ENCODE measurements at regions not wholly inside any gene's neighbourhood (a gene's known extent, or its start where the extent isn't known, plus 50 kb on each side); places are given as distances from the start of the nearest gene placed in this dataset.

DNA sequence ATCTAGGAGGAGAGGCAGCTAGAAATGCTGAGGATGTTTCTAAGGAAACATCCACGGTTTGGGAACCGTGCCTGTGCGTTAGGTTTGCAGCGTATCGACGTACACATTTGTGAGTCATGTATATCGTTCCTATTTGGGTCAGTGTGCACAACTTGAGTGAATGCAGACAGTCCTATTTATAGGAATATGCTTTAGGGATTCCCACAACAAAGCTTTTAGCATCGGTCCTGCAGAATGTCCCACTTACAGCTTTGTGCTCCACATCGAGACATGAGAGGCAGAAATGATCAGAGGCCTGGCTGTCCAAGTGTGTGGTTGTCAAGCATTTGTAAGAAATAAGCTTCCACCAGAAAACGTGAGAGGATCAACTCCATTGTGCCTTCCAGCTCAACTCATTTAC lies 1282.7 kb upstream of the WWC1 start:
- H3K36me3 ChIP-seq (replicated peaks; ENCODE audit: control insufficient read depth, insufficient read depth, low read length) = no peaks in the 10 kb centered on the region
- no peaks in the 10 kb centered on the region for H3K27me3 ChIP-seq (ENCODE audit: control insufficient read depth, insufficient read depth, low read length)
- no peak overlapping the region for H3K4me3 ChIP-seq (ENCODE audit: insufficient read depth, low read depth, low read length)
- no peak for DNase-seq

DNA sequence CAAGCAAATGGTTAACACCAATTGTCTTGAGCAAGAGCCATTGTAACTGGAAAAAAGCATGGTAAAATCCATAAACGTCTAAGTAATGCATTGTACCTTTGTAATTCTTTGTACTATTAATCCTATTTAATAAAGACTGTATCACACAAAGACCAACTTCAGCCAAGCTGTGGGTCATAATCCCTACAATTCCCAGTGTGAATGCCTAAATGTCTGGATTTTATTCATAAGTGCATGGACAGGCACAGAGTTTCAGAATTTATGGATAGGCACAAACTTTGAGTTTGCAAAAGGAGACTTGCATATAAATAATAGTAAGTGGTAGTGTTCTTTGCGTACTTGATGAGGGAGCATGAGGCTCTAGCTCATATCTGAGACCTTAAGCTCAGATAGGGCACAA lies 1280.2 kb upstream of the WWC1 start:
- Histone ChIP-seq H3K4me3 (ENCODE audit: insufficient read depth, low read depth, low read length) (no peak overlapping the region), H3K36me3 (replicated peaks; ENCODE audit: control insufficient read depth, insufficient read depth, low read length) (no peaks in the 10 kb centered on the region), H3K27me3 (ENCODE audit: control insufficient read depth, insufficient read depth, low read length) (no peaks in the 10 kb centered on the region)
- no peak for DNase-seq

DNA sequence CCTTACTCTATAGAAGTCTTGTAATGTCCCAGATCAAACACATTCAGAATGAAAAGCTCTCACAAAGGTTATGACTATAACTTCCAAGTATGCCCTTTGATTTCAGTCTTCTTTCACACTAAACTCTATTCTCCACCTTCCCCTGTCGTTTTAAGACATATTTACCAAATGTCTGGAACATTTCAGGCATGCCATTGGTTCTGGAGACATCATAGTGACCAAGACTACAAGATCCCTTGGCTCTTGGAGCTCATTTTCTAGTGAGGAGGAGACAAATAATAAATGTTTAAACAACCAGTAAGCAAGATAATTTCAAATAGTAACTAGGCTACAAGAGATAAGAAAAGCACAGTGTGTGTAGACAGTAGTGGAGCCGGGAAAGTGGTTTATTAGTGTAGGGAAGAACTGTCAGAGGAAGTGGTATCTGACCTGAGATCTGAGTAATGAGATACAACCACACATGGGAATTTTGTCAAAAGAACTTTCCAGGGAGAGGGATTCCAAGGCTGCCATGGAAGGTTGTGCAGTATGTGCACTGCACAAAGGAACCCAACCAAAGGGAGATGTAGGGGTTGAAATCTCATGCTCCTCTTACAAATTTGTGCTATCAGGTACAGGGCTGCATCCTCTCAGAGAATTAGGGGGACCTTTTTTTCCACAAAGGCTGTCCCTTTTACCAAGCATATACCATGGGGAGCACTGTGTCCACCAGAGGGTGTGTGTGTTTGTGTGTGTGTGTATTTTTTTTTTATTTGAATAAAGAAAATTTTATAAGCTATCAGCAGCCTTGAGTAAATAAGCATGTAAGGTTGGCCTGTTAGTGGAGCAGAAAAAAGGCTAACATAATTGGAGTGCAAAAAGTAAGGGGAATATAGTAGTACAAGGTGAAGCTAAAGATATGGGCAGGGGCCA lies 1279.1 kb upstream of the WWC1 start:
- no peaks in the 10 kb centered on the region for H3K36me3 ChIP-seq (replicated peaks; ENCODE audit: control insufficient read depth, insufficient read depth, low read length)
- DNase-seq = no peak
- no peaks in the 10 kb centered on the region for H3K27me3 ChIP-seq (ENCODE audit: control insufficient read depth, insufficient read depth, low read length)
- H3K4me3 ChIP-seq (ENCODE audit: insufficient read depth, low read depth, low read length) = no peak overlapping the region

DNA sequence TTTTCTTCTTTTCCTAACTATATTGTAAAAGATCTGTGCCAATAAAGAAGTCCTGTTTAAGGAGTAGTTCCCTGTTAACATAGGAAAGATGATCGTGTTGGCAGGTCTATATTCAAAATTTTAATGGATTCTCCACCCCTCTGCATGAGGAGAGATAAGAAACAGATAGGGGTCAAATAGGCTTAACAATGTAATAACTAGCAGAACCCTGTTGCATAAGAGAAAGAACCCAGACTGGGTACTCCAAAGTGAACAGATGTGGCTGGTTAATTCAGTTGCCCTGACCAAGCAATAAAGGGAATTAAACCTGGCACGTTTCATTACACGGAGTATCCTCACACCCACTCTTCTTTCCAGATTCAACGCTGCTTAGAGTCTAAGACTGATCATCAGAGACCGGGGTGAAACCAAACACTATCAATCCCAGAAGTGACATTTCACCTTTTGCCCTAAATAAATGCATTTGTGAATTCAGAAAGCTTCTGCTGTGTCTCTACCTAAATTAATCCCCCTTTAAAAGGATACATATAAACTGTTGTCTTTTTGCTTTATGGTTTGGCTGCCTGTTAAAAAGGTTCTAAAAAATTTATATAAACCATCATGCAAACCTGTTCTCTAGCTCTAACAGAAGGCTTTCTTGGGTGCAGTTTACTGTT lies 1276.9 kb upstream of the WWC1 start:
- no peak for DNase-seq
- H3K27me3 ChIP-seq (ENCODE audit: control insufficient read depth, insufficient read depth, low read length) = no peaks in the 10 kb centered on the region
- no peaks in the 10 kb centered on the region for H3K36me3 ChIP-seq (replicated peaks; ENCODE audit: control insufficient read depth, insufficient read depth, low read length)
- no peak overlapping the region for H3K4me3 ChIP-seq (ENCODE audit: insufficient read depth, low read depth, low read length)

DNA sequence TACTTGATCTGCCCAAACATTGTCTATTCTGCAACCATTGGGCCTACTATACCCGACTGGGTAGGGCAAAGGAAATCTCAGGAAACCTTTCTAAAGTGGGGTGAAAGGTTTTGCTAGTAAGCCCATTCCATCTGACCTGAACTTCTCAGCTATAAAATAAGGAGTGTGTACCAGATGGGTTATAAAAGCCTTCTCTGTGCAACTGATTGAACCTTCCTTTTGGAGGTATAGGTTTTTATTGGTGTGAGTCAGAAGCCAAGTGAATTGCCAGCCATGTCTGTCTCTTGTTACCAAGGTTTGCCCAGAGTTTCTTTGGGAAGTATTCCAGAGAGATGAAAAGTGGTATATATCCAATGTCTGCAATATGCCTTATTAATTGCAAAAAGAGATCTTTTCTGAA lies 1271.0 kb upstream of the WWC1 start:
- H3K27me3 ChIP-seq (ENCODE audit: control insufficient read depth, insufficient read depth, low read length) = no peaks in the 10 kb centered on the region
- no peak overlapping the region for H3K4me3 ChIP-seq (ENCODE audit: insufficient read depth, low read depth, low read length)
- H3K36me3 ChIP-seq (replicated peaks; ENCODE audit: control insufficient read depth, insufficient read depth, low read length) = no peaks in the 10 kb centered on the region
- no peak for DNase-seq

DNA sequence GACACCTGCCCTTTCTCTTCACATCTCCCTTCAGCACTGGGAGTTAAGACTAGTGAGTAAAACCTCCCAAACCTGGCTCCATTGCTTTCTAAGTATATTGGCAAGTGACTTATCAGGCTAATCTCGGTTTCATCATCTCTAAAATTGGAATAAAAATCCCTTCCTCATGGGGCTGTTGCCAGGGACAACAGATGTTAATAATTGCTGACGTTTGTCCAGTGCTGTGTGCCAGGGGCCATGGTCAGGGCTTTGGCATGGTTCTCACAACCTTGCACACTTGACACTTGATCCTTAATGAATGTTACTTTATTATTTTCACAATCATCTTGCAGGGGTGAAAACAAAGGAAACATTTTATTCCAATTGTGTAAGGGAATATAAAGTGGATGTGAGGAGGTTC lies 1262.0 kb upstream of the WWC1 start:
- no peak overlapping the region for H3K4me3 ChIP-seq (ENCODE audit: insufficient read depth, low read depth, low read length)
- no peak for DNase-seq
- no peaks in the 10 kb centered on the region for H3K36me3 ChIP-seq (replicated peaks; ENCODE audit: control insufficient read depth, insufficient read depth, low read length)
- H3K27me3 ChIP-seq (ENCODE audit: control insufficient read depth, insufficient read depth, low read length) = no peaks in the 10 kb centered on the region

DNA sequence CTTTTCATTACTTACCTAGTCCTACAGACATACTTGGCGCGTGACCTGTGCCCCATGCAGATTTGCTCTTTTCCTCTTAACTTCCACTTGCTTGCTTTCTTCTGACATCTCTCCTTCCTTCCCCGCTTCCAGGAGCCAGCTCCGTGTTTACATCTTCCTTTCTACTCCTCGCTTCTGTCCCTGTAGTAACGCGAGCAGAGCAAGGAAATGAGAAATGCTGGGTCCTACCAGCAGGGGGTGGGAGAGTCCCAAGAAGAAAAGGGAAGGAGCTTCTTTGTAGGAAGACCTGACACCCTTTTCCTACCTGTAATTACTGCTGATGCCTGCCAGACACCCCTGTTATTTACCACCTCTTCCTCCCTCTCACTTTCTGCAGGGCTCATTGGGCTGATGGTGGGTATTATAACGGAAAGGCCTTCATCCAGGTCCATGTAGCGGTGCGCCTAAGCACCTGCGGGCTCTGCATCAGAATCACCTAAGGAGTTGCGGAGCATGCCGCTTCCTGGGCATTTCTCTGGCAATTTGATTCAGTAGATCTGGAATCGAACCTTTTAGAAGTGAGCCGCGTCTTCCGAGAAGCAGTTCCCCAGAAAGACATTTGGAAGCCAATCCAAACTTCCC lies 1260.8 kb upstream of the WWC1 start:
- DNase-seq = peak; percentile 59
- no peaks in the 10 kb centered on the region for H3K27me3 ChIP-seq (ENCODE audit: control insufficient read depth, insufficient read depth, low read length)
- H3K36me3 ChIP-seq (replicated peaks; ENCODE audit: control insufficient read depth, insufficient read depth, low read length) = no peaks in the 10 kb centered on the region
- H3K4me3 ChIP-seq (ENCODE audit: insufficient read depth, low read depth, low read length) = no peak overlapping the region

DNA sequence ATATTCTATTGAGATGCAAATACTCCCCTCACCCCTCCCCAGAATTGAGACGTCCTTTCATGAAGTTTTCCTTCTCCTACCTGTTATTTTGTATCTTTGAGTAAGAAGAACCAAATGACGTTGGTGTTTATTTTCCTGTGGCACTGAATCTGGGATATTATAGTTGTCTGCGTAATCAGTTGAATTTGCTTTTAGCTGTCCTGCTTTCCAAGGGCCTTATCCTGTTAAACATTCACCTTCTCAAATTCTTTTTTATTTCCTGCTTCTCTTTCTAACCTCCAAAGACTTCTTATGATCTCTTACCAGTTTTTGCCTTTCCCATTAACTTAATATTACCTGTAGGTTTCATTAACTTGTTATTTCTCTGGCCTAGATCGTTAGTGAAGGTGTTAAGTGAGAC lies 1254.9 kb upstream of the WWC1 start:
- H3K4me3 ChIP-seq (ENCODE audit: insufficient read depth, low read depth, low read length) = no peak overlapping the region
- no peak for DNase-seq
- no peaks in the 10 kb centered on the region for H3K27me3 ChIP-seq (ENCODE audit: control insufficient read depth, insufficient read depth, low read length)
- H3K36me3 ChIP-seq (replicated peaks; ENCODE audit: control insufficient read depth, insufficient read depth, low read length) = no peaks in the 10 kb centered on the region

DNA sequence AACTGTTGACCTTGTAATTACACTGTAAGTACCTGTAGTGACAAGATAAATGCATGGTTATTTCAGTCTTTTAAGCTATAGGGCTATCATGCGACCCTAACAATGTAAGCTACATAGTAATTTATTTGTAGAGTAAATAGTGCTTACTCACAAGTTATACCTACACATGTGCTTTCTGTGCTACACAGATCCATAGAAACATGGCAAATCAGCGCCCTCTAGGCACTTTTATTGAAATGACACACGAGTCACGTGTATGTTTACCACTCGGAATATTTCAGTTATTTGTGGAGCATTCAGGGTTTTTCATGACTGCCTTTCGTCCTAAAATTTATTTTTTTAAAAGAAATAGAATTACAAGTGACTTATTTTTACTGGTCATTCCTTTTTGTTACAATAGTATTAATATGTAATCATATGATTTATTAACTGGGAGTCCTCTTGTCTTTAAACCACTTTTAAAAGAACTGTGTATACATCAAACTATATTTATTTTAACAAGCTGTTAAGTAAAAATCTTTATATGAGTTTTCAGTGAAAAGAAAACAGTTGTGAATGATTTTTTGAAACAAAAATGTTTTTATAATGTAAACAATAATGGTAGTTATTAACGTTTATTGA lies 1242.3 kb upstream of the WWC1 start:
- Histone ChIP-seq H3K4me3 (ENCODE audit: insufficient read depth, low read depth, low read length) (no peak overlapping the region), H3K36me3 (replicated peaks; ENCODE audit: control insufficient read depth, insufficient read depth, low read length) (no peaks in the 10 kb centered on the region), H3K27me3 (ENCODE audit: control insufficient read depth, insufficient read depth, low read length) (no peaks in the 10 kb centered on the region)
- DNase-seq = peak; percentile 16

DNA sequence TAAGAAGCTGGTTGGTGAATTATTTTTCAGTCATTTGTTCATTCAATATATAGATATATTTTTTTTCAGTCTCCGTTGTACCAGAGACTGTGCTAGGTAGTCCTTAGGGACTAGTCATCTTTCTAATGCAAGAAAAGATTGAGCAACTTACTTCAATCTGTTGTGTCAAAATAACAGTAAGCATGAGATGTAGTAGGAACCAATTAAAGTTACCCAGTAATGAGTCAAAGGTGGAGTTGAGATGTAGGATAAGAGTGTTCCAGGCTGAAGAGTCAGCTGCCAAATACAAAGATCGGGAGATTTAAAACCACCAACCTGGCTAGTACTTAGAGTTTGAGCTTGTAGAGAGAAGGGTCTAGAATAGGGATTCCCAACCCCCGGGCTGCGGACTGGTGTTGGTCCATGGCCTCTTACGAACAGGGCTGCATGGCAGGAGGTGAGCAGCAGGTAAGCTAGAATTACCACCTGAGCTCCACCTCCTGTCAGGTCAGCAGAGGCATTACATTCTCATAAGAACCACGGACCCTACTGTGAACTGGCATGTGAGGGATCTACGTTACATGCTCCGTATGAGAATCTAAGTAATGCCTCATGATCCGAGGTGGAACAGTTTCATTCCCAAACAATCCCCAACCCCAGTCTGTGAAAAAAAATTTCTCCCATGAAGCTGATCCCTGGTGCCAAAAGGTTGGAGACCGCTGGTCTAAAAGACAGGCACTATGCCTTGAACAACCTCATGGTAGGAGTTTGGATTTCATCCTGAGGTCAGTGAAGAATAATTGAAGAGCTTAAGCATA lies 1241.5 kb upstream of the WWC1 start:
- no peak for DNase-seq
- no peak overlapping the region for H3K4me3 ChIP-seq (ENCODE audit: insufficient read depth, low read depth, low read length)
- no peaks in the 10 kb centered on the region for H3K27me3 ChIP-seq (ENCODE audit: control insufficient read depth, insufficient read depth, low read length)
- H3K36me3 ChIP-seq (replicated peaks; ENCODE audit: control insufficient read depth, insufficient read depth, low read length) = no peaks in the 10 kb centered on the region

DNA sequence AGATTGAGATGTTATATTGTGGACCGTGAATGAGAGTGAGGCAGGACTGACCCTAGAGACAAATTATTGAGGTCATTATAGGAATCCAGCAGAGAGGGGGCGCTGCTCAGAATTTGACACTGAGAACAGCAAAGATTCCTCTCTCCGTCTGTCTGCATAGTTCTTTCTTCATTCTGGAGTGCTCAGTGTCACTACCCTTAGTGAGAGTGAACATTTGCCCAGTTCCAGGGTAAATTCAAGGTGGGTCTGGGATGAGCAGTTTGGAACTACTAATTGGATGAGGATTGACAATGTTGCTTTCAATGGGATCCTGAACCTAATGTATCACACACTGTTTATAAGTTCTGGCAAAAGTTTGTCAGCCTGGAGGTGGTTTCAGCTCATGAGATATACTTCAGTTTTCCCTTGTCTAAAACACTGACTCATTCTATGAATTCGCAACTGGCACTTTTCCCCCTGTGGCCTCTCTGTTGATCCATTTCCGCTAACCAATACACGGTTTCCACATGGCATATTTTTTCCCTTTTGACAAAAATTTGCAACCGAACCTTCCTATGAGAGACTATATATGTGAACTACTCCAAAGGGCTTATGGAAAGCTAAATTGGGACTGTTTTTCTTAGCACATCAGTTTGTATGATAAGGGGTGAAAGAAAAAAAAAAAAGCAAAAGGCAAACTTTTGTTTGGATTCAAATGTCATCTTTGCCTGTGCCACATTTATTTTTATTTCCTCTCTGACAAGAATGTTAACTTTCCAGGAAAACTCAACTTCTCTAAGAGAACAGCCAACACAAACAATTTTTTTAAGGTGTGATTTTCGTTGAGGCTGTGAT lies 1240.7 kb upstream of the WWC1 start:
- Histone ChIP-seq H3K4me3 (ENCODE audit: insufficient read depth, low read depth, low read length) (no peak overlapping the region), H3K36me3 (replicated peaks; ENCODE audit: control insufficient read depth, insufficient read depth, low read length) (no peaks in the 10 kb centered on the region), H3K27me3 (ENCODE audit: control insufficient read depth, insufficient read depth, low read length) (no peaks in the 10 kb centered on the region)
- DNase-seq = peak; percentile 22

DNA sequence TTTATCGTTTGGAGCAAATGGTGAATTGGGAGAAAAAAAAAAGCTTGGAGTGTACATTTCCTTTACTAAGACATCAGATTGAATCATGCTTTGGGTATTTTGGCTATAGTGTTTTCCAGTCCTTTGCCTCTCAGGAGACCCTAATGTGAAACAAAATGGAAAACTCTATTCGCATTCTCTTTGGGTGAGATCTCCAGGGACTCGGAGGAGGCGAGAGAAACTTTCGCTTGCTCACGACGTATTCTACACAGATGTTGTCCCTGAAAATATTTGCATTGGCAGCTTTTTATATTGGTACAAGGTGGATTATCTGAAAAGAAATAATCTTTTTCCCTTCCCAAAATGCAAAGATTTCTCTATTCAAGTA lies 1240.1 kb upstream of the WWC1 start:
- no peaks in the 10 kb centered on the region for H3K27me3 ChIP-seq (ENCODE audit: control insufficient read depth, insufficient read depth, low read length)
- no peak for DNase-seq
- no peak overlapping the region for H3K4me3 ChIP-seq (ENCODE audit: insufficient read depth, low read depth, low read length)
- H3K36me3 ChIP-seq (replicated peaks; ENCODE audit: control insufficient read depth, insufficient read depth, low read length) = no peaks in the 10 kb centered on the region

DNA sequence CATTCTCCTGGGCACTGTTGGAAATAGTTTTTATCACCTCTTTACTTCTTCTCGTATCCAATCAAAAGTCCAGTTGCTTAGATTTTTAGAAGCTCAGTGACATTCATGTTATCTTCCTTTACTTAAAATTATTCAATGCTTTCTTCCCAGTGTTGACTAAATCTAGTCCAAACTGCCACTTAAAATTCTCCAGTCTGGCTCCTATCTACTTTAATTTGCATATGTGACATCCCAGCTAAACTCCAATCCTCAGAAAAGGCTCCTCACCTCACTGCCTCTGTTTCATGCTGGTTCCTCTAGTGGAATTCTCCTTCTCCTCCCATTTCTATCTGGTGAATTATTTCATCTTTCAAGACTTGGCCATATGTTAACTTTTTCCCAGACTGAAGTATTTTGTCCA lies 1238.7 kb upstream of the WWC1 start:
- Histone ChIP-seq H3K27me3 (ENCODE audit: control insufficient read depth, insufficient read depth, low read length) (no peaks in the 10 kb centered on the region), H3K4me3 (ENCODE audit: insufficient read depth, low read depth, low read length) (no peak overlapping the region), H3K36me3 (replicated peaks; ENCODE audit: control insufficient read depth, insufficient read depth, low read length) (no peaks in the 10 kb centered on the region)
- no peak for DNase-seq
